Activated CD4-positive, alpha-beta T cell treated with anti-CD3 and anti-CD28 coated beads, Interleukin-2, amount 10 ng/mL, durations not matched to agents 24 days and 14 days (primary cell): ENCODE measurements at regions not wholly inside any gene's neighbourhood (a gene's known extent, or its start where the extent isn't known, plus 50 kb on each side); places are given as distances from the start of the nearest gene placed in this dataset.
"Not testable (repeated sequence)": the region's sequence is repeated elsewhere in the genome, so short reads cannot be mapped to it uniquely, and the experiment has no call there.

Experiments
- DNase-seq: peaks from one replicate; pipeline ENCODE4 v3.0.0; 2022
- H3K27ac Mint-ChIP-seq: one replicate; pipeline ENCODE4 v1.8.0; 2022; ENCODE audit warnings: mild to moderate bottlenecking, mixed read lengths
- H3K27me3 Mint-ChIP-seq: one replicate; pipeline ENCODE4 v1.8.0; 2022; ENCODE audit warnings: mixed read lengths
- H3K36me3 Mint-ChIP-seq: one replicate; pipeline ENCODE4 v1.8.0; 2022; ENCODE audit warnings: low read depth, mild to moderate bottlenecking, mixed read lengths
- H3K4me1 Mint-ChIP-seq: one replicate; pipeline ENCODE4 v1.8.0; 2021; ENCODE audit warnings: mixed read lengths
- H3K4me3 Mint-ChIP-seq: one replicate; pipeline ENCODE4 v1.8.0; 2022; ENCODE audit warnings: mild to moderate bottlenecking, moderate library complexity, mixed read lengths
- H3K9me3 Mint-ChIP-seq: one replicate; pipeline ENCODE4 v1.8.0; 2021; ENCODE audit warnings: mixed read lengths
- intact Hi-C: fragments of 100-400 bp; cut with micrococcal nuclease; formaldehyde crosslinking; loops from one replicate; pipeline ENCODE4 v1.15.1; 2023

DNA sequence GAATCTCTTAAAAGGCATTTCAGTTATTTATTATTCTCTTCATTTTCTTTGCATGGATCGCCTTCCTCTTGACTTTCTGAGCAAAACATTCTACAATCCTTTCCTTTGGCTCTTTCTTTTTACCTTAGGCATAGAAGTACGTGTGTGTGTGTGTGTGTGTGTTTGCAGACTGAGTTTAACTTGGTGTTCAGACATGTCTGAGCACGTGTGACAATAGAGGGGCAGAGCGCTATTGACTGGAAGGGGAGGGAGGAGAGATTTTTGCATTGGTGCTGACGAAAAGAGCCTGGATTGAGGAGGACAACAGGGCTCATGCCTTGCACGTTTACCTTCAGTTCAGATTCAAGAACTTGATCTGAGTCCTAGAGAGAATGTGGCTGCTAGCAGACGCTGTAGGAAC is 129.8 kb downstream of the SEC23IP start:
- no peak for DNase-seq
- Mint-ChIP-seq H3K4me1 (no peaks in the 10 kb centered on the region), H3K36me3 (no peaks in the 10 kb centered on the region), H3K9me3 (no peaks in the 10 kb centered on the region), H3K27me3 (peaks cover 4% of the 10 kb centered on the region), H3K27ac (no peak overlapping the region), H3K4me3 (no peak overlapping the region)
- intact Hi-C loops: no loop called here

DNA sequence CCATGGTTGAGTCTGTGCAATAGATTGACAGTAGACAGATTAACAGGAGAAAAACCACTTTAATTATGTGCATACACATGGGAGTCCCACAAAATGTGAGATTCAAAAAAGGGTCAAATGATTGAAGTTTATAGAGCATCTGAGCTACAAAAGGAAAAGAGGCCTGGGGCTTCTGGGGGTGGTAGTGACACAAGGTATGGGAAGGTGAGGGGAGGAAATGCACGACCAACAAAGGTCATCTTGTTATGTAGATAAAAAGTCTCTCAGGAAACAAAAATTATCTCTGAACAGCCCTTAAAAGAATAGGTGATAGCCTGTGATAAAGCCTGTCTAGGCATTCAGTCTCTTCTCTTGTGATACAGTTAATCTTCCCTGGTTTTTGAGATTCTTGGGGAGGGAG is 141.7 kb downstream of the SEC23IP start:
- Mint-ChIP-seq H3K4me3 (no peak overlapping the region), H3K4me1 (no peaks in the 10 kb centered on the region), H3K36me3 (no peaks in the 10 kb centered on the region), H3K27ac (no peak overlapping the region), H3K9me3 (no peaks in the 10 kb centered on the region), H3K27me3 (peaks cover 9% of the 10 kb centered on the region)
- no peak for DNase-seq
- intact Hi-C loops: no loop called here

DNA sequence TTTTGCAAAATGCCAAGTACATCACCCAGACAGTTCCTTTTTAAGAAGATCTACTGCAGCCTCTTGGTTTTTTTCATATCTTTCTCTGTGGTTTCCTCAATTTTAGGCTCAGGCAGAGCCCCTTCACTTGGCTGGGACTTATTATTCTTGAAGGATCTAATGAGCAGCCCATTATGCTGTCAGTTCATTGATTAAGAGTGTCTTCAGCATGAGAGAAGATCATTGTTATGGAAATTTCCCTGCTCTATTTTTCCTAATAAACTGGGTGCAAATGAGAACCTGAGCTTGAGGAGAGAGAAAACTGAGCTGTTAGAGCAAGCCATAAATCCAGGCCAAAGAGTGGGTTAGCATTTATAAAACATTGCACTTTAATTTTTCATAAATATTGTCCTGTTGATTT is 146.5 kb downstream of the SEC23IP start:
- H3K27me3 Mint-ChIP-seq: peaks cover 6% of the 10 kb centered on the region
- no peak overlapping the region for H3K27ac Mint-ChIP-seq
- no peaks in the 10 kb centered on the region for H3K9me3 Mint-ChIP-seq
- intact Hi-C loops: no loop called here
- DNase-seq: no peak
- no peak overlapping the region for H3K4me3 Mint-ChIP-seq
- H3K36me3 Mint-ChIP-seq: no peaks in the 10 kb centered on the region
- no peaks in the 10 kb centered on the region for H3K4me1 Mint-ChIP-seq

DNA sequence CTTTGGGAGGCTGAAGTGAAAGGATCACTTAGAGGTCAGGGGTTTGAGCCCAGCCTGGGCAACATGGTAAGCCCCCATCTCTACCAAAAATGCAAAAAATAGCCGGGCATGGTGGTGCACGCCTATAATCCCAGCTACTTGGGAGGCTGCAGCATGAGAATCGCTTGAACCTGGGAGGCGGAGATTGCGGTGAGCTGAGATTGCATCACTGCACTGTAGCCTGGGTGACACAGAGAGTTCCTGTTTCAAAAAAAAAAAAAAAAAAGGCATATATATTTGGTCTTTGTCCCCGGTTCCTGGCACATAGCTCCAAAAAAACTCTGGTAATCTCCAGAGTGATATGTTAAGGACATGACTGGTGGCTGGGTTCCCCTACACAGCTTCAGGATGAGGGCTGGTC is 147.3 kb downstream of the SEC23IP start:
- intact Hi-C loops: no loop called here
- no peak overlapping the region for H3K27ac Mint-ChIP-seq
- H3K27me3 Mint-ChIP-seq: peaks cover 2% of the 10 kb centered on the region
- no peak overlapping the region for H3K4me3 Mint-ChIP-seq
- no peak for DNase-seq
- no peaks in the 10 kb centered on the region for H3K9me3 Mint-ChIP-seq
- H3K36me3 Mint-ChIP-seq: no peaks in the 10 kb centered on the region
- no peaks in the 10 kb centered on the region for H3K4me1 Mint-ChIP-seq

DNA sequence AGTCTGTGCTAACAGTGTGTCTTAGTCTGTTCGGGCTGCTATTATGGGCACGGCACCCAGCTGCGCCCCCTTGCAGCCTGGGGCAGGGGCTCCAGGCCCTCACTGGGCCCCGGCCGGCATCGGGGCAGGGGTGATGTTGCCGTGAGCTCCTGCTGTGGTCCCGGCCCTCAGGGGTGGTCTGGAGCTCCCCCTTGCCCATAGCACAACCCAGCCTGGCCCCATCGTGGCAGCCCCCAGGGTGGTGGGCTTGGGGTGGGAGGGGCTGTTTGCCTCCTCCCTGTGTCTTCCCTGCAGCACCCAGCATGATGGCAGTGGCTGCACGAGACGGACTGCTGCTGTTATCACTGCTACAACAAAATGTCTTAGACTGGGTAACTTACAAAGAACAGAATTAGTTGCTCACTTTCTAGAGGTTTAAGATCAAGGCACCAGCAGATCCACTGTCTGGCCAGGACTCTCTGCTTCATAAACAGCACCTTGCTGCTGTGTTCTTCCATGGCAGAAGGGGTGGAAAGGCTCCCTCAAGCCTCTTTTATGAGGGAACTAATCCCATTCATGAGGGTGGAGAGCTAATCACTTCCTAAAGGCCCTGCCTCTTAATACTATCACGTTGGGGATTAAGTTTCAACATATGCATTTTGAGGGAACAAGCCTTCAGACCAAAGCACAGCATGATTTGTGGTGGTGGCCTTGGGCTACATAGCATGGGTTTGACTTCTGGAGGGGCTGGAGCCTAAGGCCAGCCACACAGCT is 149.5 kb downstream of the SEC23IP start:
- no peak for DNase-seq
- Mint-ChIP-seq H3K4me1 (no peaks in the 10 kb centered on the region), H3K27ac (no peak overlapping the region), H3K4me3 (no peak overlapping the region), H3K27me3 (no peaks in the 10 kb centered on the region), H3K9me3 (no peaks in the 10 kb centered on the region), H3K36me3 (no peaks in the 10 kb centered on the region)
- intact Hi-C loops: no loop called here

DNA sequence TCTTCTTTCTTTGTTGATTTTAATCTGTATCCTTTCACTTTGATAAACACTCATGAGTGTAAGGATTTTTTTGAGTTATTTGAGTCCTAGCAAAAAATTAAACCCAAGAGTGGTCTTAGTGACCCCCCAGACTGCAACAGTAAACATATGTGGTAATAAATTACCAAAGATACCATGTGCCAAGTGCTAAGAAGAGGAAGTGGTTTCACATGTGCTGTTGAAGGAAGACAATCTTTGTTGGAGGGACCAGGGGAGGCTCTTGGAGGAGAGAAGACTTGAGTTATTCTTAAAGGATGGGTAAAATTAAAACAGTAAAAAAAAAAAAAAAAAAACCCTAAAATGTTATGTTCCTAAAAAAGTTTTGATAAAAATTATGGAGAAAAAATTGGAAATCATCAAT is 150.2 kb downstream of the SEC23IP start:
- no peak for DNase-seq
- no peaks in the 10 kb centered on the region for H3K27me3 Mint-ChIP-seq
- H3K4me3 Mint-ChIP-seq: no peak overlapping the region
- no peak overlapping the region for H3K27ac Mint-ChIP-seq
- H3K9me3 Mint-ChIP-seq: no peaks in the 10 kb centered on the region
- intact Hi-C loops: no loop called here
- H3K4me1 Mint-ChIP-seq: no peaks in the 10 kb centered on the region
- no peaks in the 10 kb centered on the region for H3K36me3 Mint-ChIP-seq

DNA sequence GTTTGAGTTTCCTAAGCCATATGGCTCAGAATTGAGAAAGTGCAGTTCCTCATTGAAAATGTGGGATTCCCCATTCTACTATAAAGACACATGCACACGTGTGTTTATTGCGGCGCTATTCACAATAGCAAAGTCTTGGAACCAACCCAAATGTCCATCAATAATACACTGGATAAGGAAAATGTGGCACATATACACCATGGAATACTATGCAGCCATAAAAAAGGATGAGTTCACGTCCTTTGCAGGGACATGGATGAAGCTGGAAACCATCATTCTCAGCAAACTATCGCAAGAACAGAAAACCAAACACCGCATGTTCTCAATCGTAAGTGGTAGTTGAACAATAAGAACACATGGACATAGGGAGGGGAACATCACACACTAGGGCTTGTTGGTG is 154.8 kb downstream of the SEC23IP start:
- H3K27ac Mint-ChIP-seq, intact Hi-C loops, H3K9me3 Mint-ChIP-seq, H3K27me3 Mint-ChIP-seq, H3K4me1 Mint-ChIP-seq, H3K4me3 Mint-ChIP-seq, H3K36me3 Mint-ChIP-seq, DNase-seq: not testable (repeated sequence)

DNA sequence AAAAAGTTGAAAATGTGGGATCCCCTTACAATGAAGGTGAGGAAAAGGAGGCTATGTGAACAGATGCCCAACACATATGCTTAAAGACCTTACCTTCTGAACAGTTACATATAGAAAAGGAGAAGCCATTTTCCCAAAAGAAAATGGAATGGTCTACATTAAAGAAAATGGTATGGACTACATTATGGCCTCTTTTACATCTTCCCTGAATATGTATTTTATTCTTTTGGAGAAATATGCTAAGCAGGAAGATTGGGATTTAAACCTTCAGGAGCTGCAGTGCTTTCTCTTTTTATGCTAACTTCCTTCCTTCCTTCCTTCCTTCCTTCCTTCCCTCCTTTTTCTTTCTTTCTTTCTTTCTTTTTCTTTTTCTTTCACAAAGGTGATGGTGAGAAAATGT is 155.4 kb downstream of the SEC23IP start:
- DNase-seq: no peak
- H3K9me3 Mint-ChIP-seq: no peaks in the 10 kb centered on the region

DNA sequence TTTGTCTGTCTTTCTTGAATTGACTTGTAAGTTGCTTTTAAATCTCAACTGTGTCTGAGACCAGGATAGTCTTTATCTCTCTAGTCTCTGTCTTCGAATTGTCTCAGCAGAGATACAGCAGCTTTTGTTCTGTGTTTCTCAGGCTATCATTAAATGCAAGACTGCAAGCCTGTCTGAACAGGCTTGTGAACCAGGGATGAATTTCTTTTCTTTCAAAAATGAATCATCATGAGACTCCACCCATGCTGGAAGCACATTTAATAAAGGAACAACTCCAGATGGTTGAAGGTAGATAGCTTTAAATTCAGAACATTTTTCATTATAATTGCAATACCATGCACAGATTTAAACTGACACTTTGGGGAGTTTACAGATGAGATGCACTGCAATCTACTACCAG is 155.9 kb downstream of the SEC23IP start:
- H3K27me3 Mint-ChIP-seq: peaks cover 11% of the 10 kb centered on the region
- H3K4me1 Mint-ChIP-seq: no peaks in the 10 kb centered on the region
- no peak for DNase-seq
- intact Hi-C loops: no loop called here
- H3K9me3 Mint-ChIP-seq: no peaks in the 10 kb centered on the region
- no peak overlapping the region for H3K4me3 Mint-ChIP-seq
- no peak overlapping the region for H3K27ac Mint-ChIP-seq
- no peaks in the 10 kb centered on the region for H3K36me3 Mint-ChIP-seq

More for the DNA sequence above, 155.4 kb downstream of the SEC23IP start:
- no peak overlapping the region for H3K4me3 Mint-ChIP-seq
- H3K27me3 Mint-ChIP-seq: peaks cover 11% of the 10 kb centered on the region
- no peaks in the 10 kb centered on the region for H3K36me3 Mint-ChIP-seq
- intact Hi-C loops: no loop called here
- no peak overlapping the region for H3K27ac Mint-ChIP-seq
- H3K4me1 Mint-ChIP-seq: no peaks in the 10 kb centered on the region

DNA sequence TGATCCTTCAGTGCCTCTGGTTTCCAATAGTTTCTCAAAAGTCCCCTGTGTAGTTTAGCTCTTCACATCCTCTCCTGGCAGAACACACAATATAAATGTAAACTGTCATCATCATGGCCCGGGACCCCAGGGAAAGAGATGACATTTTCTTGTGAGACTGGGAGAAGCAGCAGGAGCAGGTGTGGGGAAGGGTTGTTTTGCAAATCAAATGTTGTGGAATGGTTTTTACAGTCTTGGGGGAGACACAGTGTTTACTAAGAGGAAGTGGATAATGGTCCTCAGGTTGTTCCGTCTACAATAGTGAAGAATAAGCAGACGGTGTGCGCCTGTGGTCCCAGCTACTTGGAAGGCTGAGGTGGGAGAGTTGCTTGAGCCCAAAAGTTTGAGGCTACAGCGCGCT is 159.1 kb downstream of the SEC23IP start:
- no peaks in the 10 kb centered on the region for H3K9me3 Mint-ChIP-seq
- H3K27ac Mint-ChIP-seq: no peak overlapping the region
- no peaks in the 10 kb centered on the region for H3K4me1 Mint-ChIP-seq
- peaks cover 13% of the 10 kb centered on the region for H3K27me3 Mint-ChIP-seq
- no peak overlapping the region for H3K4me3 Mint-ChIP-seq
- DNase-seq: no peak
- intact Hi-C loops: no loop called here
- H3K36me3 Mint-ChIP-seq: no peaks in the 10 kb centered on the region

DNA sequence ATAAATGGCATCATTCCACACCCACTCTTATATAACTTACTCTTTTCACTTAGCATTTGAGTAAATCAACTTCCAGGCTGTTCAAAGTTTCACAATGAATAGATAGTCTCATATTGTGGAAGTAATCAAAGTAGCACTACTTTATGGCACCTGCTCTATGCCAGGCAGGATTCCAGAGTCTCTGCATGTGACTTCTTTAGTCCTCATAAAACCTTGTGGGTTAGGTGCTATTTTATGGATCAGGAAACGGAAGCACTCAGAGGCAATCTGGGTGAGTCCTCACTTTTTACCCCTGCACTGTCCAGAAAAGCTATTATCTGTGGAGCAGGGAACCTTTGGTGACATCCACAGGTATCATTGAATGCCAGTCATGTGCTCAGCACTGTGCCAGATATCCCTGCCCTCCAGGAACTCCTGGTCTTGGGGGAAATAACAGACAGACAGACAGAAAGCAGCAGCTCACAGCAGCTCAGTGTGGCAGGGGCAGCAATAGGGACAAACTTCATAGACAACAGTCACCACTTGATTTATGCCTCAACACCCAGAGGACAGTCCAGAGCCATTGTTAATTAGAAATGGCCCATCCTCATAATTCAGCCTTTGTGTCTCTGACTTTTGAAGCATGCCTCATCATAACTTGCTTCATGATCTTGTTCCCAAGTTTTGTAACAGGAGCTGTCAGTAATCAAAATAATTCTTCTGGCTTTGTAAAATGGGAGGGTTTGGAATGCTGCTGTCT is 160.6 kb downstream of the SEC23IP start:
- Mint-ChIP-seq H3K4me1 (no peaks in the 10 kb centered on the region), H3K36me3 (no peaks in the 10 kb centered on the region), H3K4me3 (no peak overlapping the region), H3K9me3 (no peaks in the 10 kb centered on the region), H3K27me3 (peaks cover 26% of the 10 kb centered on the region), H3K27ac (no peak overlapping the region)
- intact Hi-C loops: no loop called here
- no peak for DNase-seq

DNA sequence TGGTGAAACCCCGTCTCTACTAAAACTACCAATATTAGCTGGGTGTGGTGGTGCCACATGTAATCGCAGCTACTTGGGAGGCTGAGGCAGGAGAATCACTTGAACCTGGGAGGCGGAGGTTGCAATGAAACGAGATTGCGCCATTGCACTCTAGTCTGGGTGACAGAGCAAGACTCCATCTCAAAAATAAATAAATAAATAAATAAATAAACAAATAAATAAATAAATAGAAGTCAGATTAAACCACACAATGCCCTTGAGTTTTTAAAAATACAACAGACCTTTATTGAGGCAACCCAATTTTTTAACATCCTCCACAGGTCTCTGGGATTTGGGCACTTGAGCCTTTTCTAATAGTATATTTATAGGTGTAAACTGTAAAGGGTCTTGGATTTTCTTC is 167.3 kb downstream of the SEC23IP start:
- H3K36me3 Mint-ChIP-seq, H3K4me3 Mint-ChIP-seq, H3K4me1 Mint-ChIP-seq, intact Hi-C loops, DNase-seq, H3K27ac Mint-ChIP-seq, H3K9me3 Mint-ChIP-seq: not testable (repeated sequence)
- H3K27me3 Mint-ChIP-seq: peaks cover 24% of the 10 kb centered on the region

DNA sequence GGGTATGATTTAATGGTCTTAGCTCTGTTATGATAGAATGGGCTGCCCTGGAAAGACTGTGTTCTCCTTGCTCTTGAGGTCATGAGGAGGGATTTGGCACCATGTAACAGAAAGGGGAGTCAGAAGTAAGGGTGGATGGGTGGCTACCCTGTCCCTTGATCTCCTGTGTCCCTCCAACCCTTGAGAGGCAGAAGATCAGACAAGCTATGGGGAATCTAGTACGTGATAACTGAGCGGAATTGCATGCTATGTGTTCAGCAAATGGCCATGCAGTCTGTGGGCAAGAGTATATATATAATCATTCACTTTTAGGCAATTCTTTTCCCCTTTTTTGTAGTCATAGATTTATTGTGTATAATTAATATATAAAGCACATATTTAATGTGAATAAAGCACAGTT is 174.9 kb downstream of the SEC23IP start:
- no peaks in the 10 kb centered on the region for H3K4me1 Mint-ChIP-seq
- H3K27ac Mint-ChIP-seq: no peak overlapping the region
- peaks cover 4% of the 10 kb centered on the region for H3K27me3 Mint-ChIP-seq
- H3K9me3 Mint-ChIP-seq: no peaks in the 10 kb centered on the region
- DNase-seq: no peak
- H3K36me3 Mint-ChIP-seq: no peaks in the 10 kb centered on the region
- H3K4me3 Mint-ChIP-seq: no peak overlapping the region
- intact Hi-C loops: no loop called here

DNA sequence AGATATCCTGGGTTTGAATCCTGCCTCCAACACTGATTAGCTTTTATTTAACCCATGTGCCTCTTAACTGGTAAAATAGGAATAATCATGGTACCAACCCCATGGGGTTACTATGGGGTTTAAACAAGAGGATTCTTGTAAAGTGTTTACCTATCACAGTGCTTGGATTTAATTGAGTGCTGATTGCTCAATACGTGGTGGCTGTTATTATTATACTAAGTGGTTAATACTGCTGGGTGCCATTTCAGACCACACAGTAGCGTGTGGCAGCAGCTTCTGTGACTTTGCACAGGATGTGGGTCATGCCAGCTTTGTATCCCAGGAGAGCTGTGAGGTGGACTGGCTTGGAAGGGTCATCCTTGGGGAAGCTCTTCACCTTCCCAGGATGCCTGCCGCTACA is 177.2 kb downstream of the SEC23IP start:
- H3K36me3 Mint-ChIP-seq: no peaks in the 10 kb centered on the region

DNA sequence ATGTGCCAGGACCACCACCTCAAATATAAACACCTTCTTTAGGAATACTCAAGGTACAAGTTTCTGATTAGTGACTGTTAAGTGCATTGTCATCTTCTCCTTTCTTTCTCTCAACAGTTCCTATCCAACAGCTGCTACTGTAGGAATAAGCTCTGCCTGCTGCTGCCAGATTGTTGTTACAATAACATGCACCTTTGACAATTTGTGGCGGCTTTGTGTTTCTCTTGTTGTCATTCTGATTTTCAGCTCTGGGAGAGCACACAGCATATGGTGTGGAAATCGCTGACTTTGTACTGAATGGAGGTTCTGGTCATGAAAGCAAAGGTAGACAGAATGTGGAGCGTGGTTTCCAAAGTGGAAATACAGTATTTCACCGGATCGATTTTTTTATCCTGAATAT is 182.8 kb downstream of the SEC23IP start:
- peaks cover 3% of the 10 kb centered on the region for H3K27me3 Mint-ChIP-seq
- no peaks in the 10 kb centered on the region for H3K9me3 Mint-ChIP-seq
- H3K27ac Mint-ChIP-seq: no peak overlapping the region
- no peaks in the 10 kb centered on the region for H3K36me3 Mint-ChIP-seq
- H3K4me3 Mint-ChIP-seq: no peak overlapping the region
- DNase-seq: no peak
- intact Hi-C loops: no loop called here
- no peaks in the 10 kb centered on the region for H3K4me1 Mint-ChIP-seq

More for the DNA sequence above, 177.2 kb downstream of the SEC23IP start:
- Mint-ChIP-seq H3K9me3 (no peaks in the 10 kb centered on the region), H3K4me1 (no peaks in the 10 kb centered on the region), H3K27me3 (peaks cover 6% of the 10 kb centered on the region), H3K27ac (no peak overlapping the region), H3K4me3 (no peak overlapping the region)
- intact Hi-C loops: no loop called here
- DNase-seq: no peak
